Suprapubic skin (tissue), 4 donors: ENCODE measurements at regions not wholly inside any gene's neighbourhood (a gene's known extent, or its start where the extent isn't known, plus 50 kb on each side); places are given as distances from the start of the nearest gene placed in this dataset.

Source experiments
- DNase-seq, 2 donors: peaks; one replicate each; pipeline ENCODE4 v3.0.0-alpha.2; 2019; ENCODE audit warnings: low spot score in 2 of 2
- H3K27ac ChIP-seq: fragments of 200-600 bp; sonication (generic); one replicate; pipeline ENCODE4 v1.5.1; 2019
- H3K27me3 ChIP-seq: fragments of 200-600 bp; sonication (generic); one replicate; pipeline ENCODE4 v1.5.1; 2019
- H3K36me3 ChIP-seq: fragments of 200-600 bp; sonication (generic); one replicate; pipeline ENCODE4 v1.5.1; 2019
- H3K4me1 ChIP-seq: fragments of 200-600 bp; sonication (generic); one replicate; pipeline ENCODE4 v1.5.1; 2019
- H3K4me3 ChIP-seq: fragments of 200-600 bp; sonication (generic); one replicate; pipeline ENCODE4 v1.5.1; 2019; ENCODE audit warnings: mild to moderate bottlenecking
- H3K9me3 ChIP-seq: fragments of 200-600 bp; sonication (generic); one replicate; pipeline ENCODE4 v1.5.1; 2019
- CTCF ChIP-seq, 2 donors: fragments of 200-600 bp in 1 of 2; fragments of 450-650 bp in 1 of 2; sonication (generic) in 1 of 2; IDR thresholded peaks; one replicate each; pipeline ENCODE4 v1.5.1; 2016 to 2019; ENCODE audit warnings: antibody characterized with exemption in 2 of 2, mild to moderate bottlenecking in 1 of 2, moderate library complexity in 1 of 2
- EP300 ChIP-seq: sonication (generic); formaldehyde crosslinking; IDR thresholded peaks from one replicate; pipeline ENCODE4 v1.6.1; 2017; ENCODE audit warnings: antibody characterized with exemption
- POLR2A ChIP-seq, 2 donors: fragments of 450-650 bp; IDR thresholded peaks; one replicate each; pipeline ENCODE4 v1.6.1; 2017; ENCODE audit warnings: antibody characterized with exemption in 2 of 2, mild to moderate bottlenecking in 2 of 2, moderate library complexity in 2 of 2
- POLR2AphosphoS5 ChIP-seq, 3 donors: sonication (generic); formaldehyde crosslinking; IDR thresholded peaks; one replicate each; pipeline ENCODE4 v1.6.1; 2017; ENCODE audit warnings: antibody characterized with exemption in 3 of 3
- WGBS: methylation state at CpG from one replicate; pipeline ENCODE4 v1.1.5; 2018; 5-methylcytosine and 5-hydroxymethylcytosine counted together

GRCh38 chr18:66760559-66760958, 156.7 kb upstream of the CDH19 start:
- TF ChIP-seq CTCF (IDR thresholded peaks at IDR 0.05) (no peak), EP300 (no peak), POLR2A (IDR thresholded peaks at IDR 0.05) (no peak), POLR2AphosphoS5 (IDR thresholded peaks at IDR 0.05) (no peak)
- Histone ChIP-seq H3K9me3 (no peaks in the 10 kb centered on the region), H3K4me1 (no peaks in the 10 kb centered on the region), H3K4me3 (no peak overlapping the region), H3K36me3 (no peaks in the 10 kb centered on the region), H3K27me3 (no peaks in the 10 kb centered on the region), H3K27ac (no peak overlapping the region)
- WGBS, result 87% methylated on average over 4 of the region's 4 CpGs
- DNase-seq, result no peak

- H3K27ac ChIP-seq, result no peak overlapping the region
- no peak for DNase-seq
- no peak for TF ChIP-seq CTCF (IDR thresholded peaks at IDR 0.05)
- no peak for TF ChIP-seq POLR2A (IDR thresholded peaks at IDR 0.05)
- no peak for TF ChIP-seq POLR2AphosphoS5 (IDR thresholded peaks at IDR 0.05)
- no peak for TF ChIP-seq EP300
- no peaks in the 10 kb centered on the region for H3K4me1 ChIP-seq
- no peaks in the 10 kb centered on the region for H3K9me3 ChIP-seq
- H3K27me3 ChIP-seq, result no peaks in the 10 kb centered on the region
- H3K4me3 ChIP-seq, result no peak overlapping the region
- no peaks in the 10 kb centered on the region for H3K36me3 ChIP-seq
- WGBS, result 97% methylated on average over 6 of the region's 6 CpGs
Observed at GRCh38 chr18:66759050-66759828, 155.3 kb upstream of the CDH19 start.

- Histone ChIP-seq H3K27me3 (no peaks in the 10 kb centered on the region), H3K27ac (no peak overlapping the region), H3K4me3 (no peak overlapping the region), H3K4me1 (no peaks in the 10 kb centered on the region), H3K36me3 (no peaks in the 10 kb centered on the region), H3K9me3 (no peaks in the 10 kb centered on the region)
- 85% methylated on average over 4 of the region's 4 CpGs for WGBS
- no peak for TF ChIP-seq EP300
- no peak for DNase-seq
Observed at GRCh38 chr18:66757946-66758345, 154.1 kb upstream of the CDH19 start.

- WGBS, result 61% methylated on average over 1 of the region's 1 CpG
- H3K4me1 ChIP-seq, result no peaks in the 10 kb centered on the region
- H3K9me3 ChIP-seq, result no peaks in the 10 kb centered on the region
- no peak overlapping the region for H3K27ac ChIP-seq
- H3K36me3 ChIP-seq, result no peaks in the 10 kb centered on the region
- DNase-seq, result no peak
- H3K4me3 ChIP-seq, result no peak overlapping the region
- H3K27me3 ChIP-seq, result no peaks in the 10 kb centered on the region
- TF ChIP-seq CTCF (IDR thresholded peaks at IDR 0.05) (no peak), EP300 (no peak), POLR2AphosphoS5 (IDR thresholded peaks at IDR 0.05) (no peak), POLR2A (IDR thresholded peaks at IDR 0.05) (no peak)
Observed at GRCh38 chr18:66754335-66754734, 150.4 kb upstream of the CDH19 start.

- H3K36me3 ChIP-seq, result no peaks in the 10 kb centered on the region
- H3K4me3 ChIP-seq, result no peak overlapping the region
- H3K9me3 ChIP-seq, result no peaks in the 10 kb centered on the region
- 75% methylated on average over 3 of the region's 3 CpGs for WGBS
- DNase-seq, result no peak
- H3K27ac ChIP-seq, result no peak overlapping the region
- TF ChIP-seq EP300 (no peak), CTCF (IDR thresholded peaks at IDR 0.05) (no peak), POLR2A (IDR thresholded peaks at IDR 0.05) (no peak), POLR2AphosphoS5 (IDR thresholded peaks at IDR 0.05) (no peak)
- no peaks in the 10 kb centered on the region for H3K27me3 ChIP-seq
- H3K4me1 ChIP-seq, result no peaks in the 10 kb centered on the region
Observed at GRCh38 chr18:66752733-66753132, 148.8 kb upstream of the CDH19 start.
